ENCODE measurements at regions not wholly inside any gene's neighbourhood (a gene's known extent, or its start where the extent isn't known, plus 50 kb on each side); places are given as distances from the start of the nearest gene placed in this dataset.

GRCh38 chr7:24504040-24504439, 69.2 kb upstream of the PALS2 start:
- DNase-seq (ENCODE audit: low read depth in 1 of 2, low spot score in 1 of 2), result no peak
- no peaks in the 10 kb centered on the region for H3K27me3 ChIP-seq (ENCODE audit: insufficient read depth, poor library complexity, severe bottlenecking)
- H3K4me3 ChIP-seq (replicated peaks; ENCODE audit: insufficient read depth, low read length), result no peak overlapping the region
- TF ChIP-seq CTCF (IDR thresholded peaks at IDR 0.05; ENCODE audit: insufficient read depth, low read length) (no peak), POLR2AphosphoS5 (IDR thresholded peaks at IDR 0.05; ENCODE audit: low read depth) (no peak), GABPA (IDR thresholded peaks at IDR 0.05; ENCODE audit: low read depth) (no peak), SPI1 (IDR thresholded peaks at IDR 0.05; ENCODE audit: borderline replicate concordance, low read depth) (no peak)
- TF ChIP-seq, protein P1, sequence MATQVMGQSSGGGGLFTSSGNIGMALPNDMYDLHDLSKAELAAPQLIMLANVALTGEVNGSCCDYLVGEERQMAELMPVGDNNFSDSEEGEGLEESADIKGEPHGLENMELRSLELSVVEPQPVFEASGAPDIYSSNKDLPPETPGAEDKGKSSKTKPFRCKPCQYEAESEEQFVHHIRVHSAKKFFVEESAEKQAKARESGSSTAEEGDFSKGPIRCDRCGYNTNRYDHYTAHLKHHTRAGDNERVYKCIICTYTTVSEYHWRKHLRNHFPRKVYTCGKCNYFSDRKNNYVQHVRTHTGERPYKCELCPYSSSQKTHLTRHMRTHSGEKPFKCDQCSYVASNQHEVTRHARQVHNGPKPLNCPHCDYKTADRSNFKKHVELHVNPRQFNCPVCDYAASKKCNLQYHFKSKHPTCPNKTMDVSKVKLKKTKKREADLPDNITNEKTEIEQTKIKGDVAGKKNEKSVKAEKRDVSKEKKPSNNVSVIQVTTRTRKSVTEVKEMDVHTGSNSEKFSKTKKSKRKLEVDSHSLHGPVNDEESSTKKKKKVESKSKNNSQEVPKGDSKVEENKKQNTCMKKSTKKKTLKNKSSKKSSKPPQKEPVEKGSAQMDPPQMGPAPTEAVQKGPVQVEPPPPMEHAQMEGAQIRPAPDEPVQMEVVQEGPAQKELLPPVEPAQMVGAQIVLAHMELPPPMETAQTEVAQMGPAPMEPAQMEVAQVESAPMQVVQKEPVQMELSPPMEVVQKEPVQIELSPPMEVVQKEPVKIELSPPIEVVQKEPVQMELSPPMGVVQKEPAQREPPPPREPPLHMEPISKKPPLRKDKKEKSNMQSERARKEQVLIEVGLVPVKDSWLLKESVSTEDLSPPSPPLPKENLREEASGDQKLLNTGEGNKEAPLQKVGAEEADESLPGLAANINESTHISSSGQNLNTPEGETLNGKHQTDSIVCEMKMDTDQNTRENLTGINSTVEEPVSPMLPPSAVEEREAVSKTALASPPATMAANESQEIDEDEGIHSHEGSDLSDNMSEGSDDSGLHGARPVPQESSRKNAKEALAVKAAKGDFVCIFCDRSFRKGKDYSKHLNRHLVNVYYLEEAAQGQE (IDR thresholded peaks at IDR 0.05; ENCODE audit: insufficient replicate concordance, low read depth), result no peak
- no peak overlapping the region for H3K27ac ChIP-seq (replicated peaks)

DNA sequence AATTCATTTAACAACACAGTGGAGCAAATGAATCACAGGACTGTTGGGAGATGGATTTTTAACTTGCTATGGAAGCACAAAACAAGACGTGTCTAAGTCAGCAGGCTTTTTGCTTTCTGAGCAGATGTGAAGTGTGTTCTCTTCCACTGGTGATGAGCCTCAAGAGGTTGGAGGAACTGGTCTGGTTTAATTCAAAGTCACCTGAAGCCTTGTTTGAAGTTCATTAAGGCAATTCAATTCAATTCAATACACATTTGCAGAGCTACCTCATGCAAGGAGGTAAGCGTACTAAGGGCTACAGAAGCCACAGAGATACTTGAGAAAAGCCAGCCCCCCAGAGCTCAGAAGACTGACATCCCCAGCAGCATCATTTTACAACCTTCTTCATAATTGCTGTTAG, 68.4 kb upstream of the PALS2 start:
- DNase-seq (ENCODE audit: low read depth in 1 of 2, low spot score in 1 of 2), result no peak
- H3K27ac ChIP-seq (replicated peaks), result no peak overlapping the region
- TF ChIP-seq POLR2AphosphoS5 (IDR thresholded peaks at IDR 0.05; ENCODE audit: low read depth), result no peak
- no peak overlapping the region for H3K4me3 ChIP-seq (replicated peaks; ENCODE audit: insufficient read depth, low read length)
- no peaks in the 10 kb centered on the region for H3K27me3 ChIP-seq (ENCODE audit: insufficient read depth, poor library complexity, severe bottlenecking)

DNA sequence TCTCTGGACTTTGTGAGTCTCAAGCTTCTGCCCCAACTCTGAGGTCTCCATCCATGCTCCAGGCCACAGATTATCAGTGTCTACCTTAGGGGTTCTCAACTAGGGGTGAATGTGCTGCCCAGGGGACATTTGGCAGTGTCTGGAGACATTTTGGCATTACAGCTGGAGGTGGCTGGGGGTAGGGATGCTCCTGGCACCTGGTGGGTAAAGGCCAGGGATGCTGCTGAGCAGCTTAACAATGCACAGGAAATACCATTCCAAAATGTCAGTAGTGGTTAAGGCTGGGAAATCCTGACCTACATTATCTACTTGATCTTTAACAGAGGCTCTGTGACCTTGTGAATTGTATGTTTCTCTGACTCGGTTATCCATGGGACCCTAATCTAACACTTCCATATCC, 67.3 kb upstream of the PALS2 start:
- Histone ChIP-seq H3K27ac (replicated peaks) (no peak overlapping the region), H3K27me3 (ENCODE audit: insufficient read depth, poor library complexity, severe bottlenecking) (no peaks in the 10 kb centered on the region), H3K4me3 (replicated peaks; ENCODE audit: insufficient read depth, low read length) (no peak overlapping the region)
- no peak for DNase-seq (ENCODE audit: low read depth in 1 of 2, low spot score in 1 of 2)
- TF ChIP-seq, protein P1 (IDR thresholded peaks at IDR 0.05; ENCODE audit: insufficient replicate concordance, low read depth), result no peak
- no peak for TF ChIP-seq CTCF (IDR thresholded peaks at IDR 0.05; ENCODE audit: insufficient read depth, low read length)
- TF ChIP-seq POLR2AphosphoS5 (IDR thresholded peaks at IDR 0.05; ENCODE audit: low read depth), result no peak
- TF ChIP-seq SPI1 (IDR thresholded peaks at IDR 0.05; ENCODE audit: borderline replicate concordance, low read depth), result no peak
- no peak for TF ChIP-seq GABPA (IDR thresholded peaks at IDR 0.05; ENCODE audit: low read depth)

DNA sequence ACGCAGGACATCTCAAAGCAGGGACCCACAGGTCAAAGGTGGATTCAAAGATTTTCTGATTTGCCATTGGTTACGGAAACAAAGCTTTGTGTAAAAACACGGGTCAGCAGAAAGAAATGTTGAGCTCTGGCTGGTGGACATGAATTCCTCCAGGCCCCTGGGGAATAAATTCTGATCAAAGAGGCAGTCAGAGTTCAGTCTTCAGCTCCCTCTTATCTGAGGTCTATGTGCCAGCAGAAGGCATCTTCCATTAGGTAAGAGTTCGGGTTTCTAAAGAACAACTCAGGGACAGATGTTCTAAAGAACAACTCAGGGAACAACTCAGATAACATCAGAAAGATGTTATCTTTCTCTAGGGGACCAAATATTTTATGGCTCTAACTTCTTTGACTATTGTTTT, 64.9 kb upstream of the PALS2 start:
- no peak for DNase-seq (ENCODE audit: low read depth in 1 of 2, low spot score in 1 of 2)
- TF ChIP-seq POLR2AphosphoS5 (IDR thresholded peaks at IDR 0.05; ENCODE audit: low read depth) (no peak), GABPA (IDR thresholded peaks at IDR 0.05; ENCODE audit: low read depth) (no peak)

DNA sequence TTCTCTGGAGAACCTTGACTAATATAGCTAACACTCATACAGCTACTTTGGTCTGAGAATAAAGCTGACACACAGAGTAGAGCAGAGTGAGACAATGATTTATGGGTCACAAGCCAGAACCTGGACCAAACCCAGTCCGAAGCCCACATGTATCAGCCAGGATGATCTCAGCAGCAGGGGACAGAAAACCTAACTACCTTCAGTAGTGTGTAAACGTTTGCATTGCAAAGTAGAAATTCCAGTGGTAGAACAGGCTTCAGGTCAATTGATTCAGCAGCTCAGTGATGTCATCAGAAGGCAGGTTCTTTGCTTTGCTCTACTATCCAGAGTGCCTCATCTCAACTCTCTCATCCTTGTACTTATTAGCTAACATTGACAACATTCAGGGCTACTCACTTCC, 62.5 kb upstream of the PALS2 start:
- H3K4me3 ChIP-seq (replicated peaks; ENCODE audit: insufficient read depth, low read length), result no peak overlapping the region
- no peaks in the 10 kb centered on the region for H3K27me3 ChIP-seq (ENCODE audit: insufficient read depth, poor library complexity, severe bottlenecking)
- H3K27ac ChIP-seq (replicated peaks), result no peak overlapping the region
- DNase-seq (ENCODE audit: low read depth in 1 of 2, low spot score in 1 of 2), result no peak
- TF ChIP-seq, protein P1 (IDR thresholded peaks at IDR 0.05; ENCODE audit: insufficient replicate concordance, low read depth), result no peak
- TF ChIP-seq SPI1 (IDR thresholded peaks at IDR 0.05; ENCODE audit: borderline replicate concordance, low read depth) (no peak), CTCF (IDR thresholded peaks at IDR 0.05; ENCODE audit: insufficient read depth, low read length) (no peak), GABPA (IDR thresholded peaks at IDR 0.05; ENCODE audit: low read depth) (no peak), POLR2AphosphoS5 (IDR thresholded peaks at IDR 0.05; ENCODE audit: low read depth) (no peak)

More for the DNA sequence above, 64.9 kb upstream of the PALS2 start:
- Histone ChIP-seq H3K27ac (replicated peaks) (no peak overlapping the region), H3K27me3 (ENCODE audit: insufficient read depth, poor library complexity, severe bottlenecking) (no peaks in the 10 kb centered on the region), H3K4me3 (replicated peaks; ENCODE audit: insufficient read depth, low read length) (no peak overlapping the region)
